ENCODE measurements at regions not wholly inside any gene's neighbourhood (a gene's known extent, or its start where the extent isn't known, plus 50 kb on each side); places are given as distances from the start of the nearest gene placed in this dataset.

- no peak overlapping the region for H3K27ac ChIP-seq
- TF ChIP-seq CTCF (IDR thresholded peaks at IDR 0.05 in 8 of 11, conservative IDR thresholded peaks at IDR 0.05 in 3 of 11) (no peak), POLR2A (IDR thresholded peaks at IDR 0.05) (no peak), POLR2AphosphoS5 (IDR thresholded peaks at IDR 0.05) (no peak)
These were observed 65.6 kb downstream of the UFM1 start for GRCh38 chr13:38415233-38415632.

GRCh38 chr13:38417241-38417640 is 67.6 kb downstream of the UFM1 start:
- WGBS, 5 donors, result 85 to 93% (median 90%) methylated on average over 1 of the region's 1 CpG

More at GRCh38 chr13:38415233-38415632, 65.6 kb downstream of the UFM1 start:
- H3K36me3 ChIP-seq, result no peaks in the 10 kb centered on the region
- H3K27me3 ChIP-seq (replicated peaks in 1 of 7), result no peaks in the 10 kb centered on the region
- H3K4me1 ChIP-seq, result peaks cover 0 to 8% (median 1%) of the 10 kb centered on the region in 6 donors
- no peaks in the 10 kb centered on the region for H3K9me3 ChIP-seq
- no peak for DNase-seq
- WGBS, 5 donors, result 7 to 12% (median 10%) methylated on average over 5 of the region's 5 CpGs
- intact Hi-C loops (cut with DNase I; ENCODE audit: low total_unique reads), result no loop called here
- H3K4me3 ChIP-seq, result no peak overlapping the region

GRCh38 chr13:38417727-38418126 is 68.1 kb downstream of the UFM1 start:
- no peaks in the 10 kb centered on the region for H3K27me3 ChIP-seq (replicated peaks in 1 of 7)
- DNase-seq, result no peak
- no peaks in the 10 kb centered on the region for H3K36me3 ChIP-seq
- intact Hi-C loops (cut with DNase I; ENCODE audit: low total_unique reads), result no loop called here
- peaks cover 0 to 8% (median 1%) of the 10 kb centered on the region in 6 donors for H3K4me1 ChIP-seq
- WGBS, 5 donors, result 71 to 76% (median 72%) methylated on average over 2 of the region's 2 CpGs
- H3K27ac ChIP-seq, result no peak overlapping the region
- TF ChIP-seq POLR2A (IDR thresholded peaks at IDR 0.05), result no peak
- peak in 1 of 11 experiments; percentile 31 for TF ChIP-seq CTCF (IDR thresholded peaks at IDR 0.05 in 8 of 11, conservative IDR thresholded peaks at IDR 0.05 in 3 of 11)
- H3K9me3 ChIP-seq, result no peaks in the 10 kb centered on the region
- no peak overlapping the region for H3K4me3 ChIP-seq

More at GRCh38 chr13:38417241-38417640, 67.6 kb downstream of the UFM1 start:
- Histone ChIP-seq H3K27ac (no peak overlapping the region), H3K36me3 (no peaks in the 10 kb centered on the region), H3K9me3 (no peaks in the 10 kb centered on the region), H3K27me3 (replicated peaks in 1 of 7) (no peaks in the 10 kb centered on the region), H3K4me3 (no peak overlapping the region), H3K4me1 (peaks cover 0 to 8% (median 1%) of the 10 kb centered on the region in 6 donors)
- intact Hi-C loops (cut with DNase I; ENCODE audit: low total_unique reads), result no loop called here
- TF ChIP-seq POLR2AphosphoS5 (IDR thresholded peaks at IDR 0.05) (no peak), CTCF (IDR thresholded peaks at IDR 0.05 in 8 of 11, conservative IDR thresholded peaks at IDR 0.05 in 3 of 11) (no peak)
- no peak for DNase-seq

- Histone ChIP-seq H3K4me1 (peaks cover 0 to 8% (median 1%) of the 10 kb centered on the region in 6 donors), H3K4me3 (no peak overlapping the region), H3K27me3 (replicated peaks in 1 of 7) (no peaks in the 10 kb centered on the region), H3K36me3 (no peaks in the 10 kb centered on the region), H3K27ac (no peak overlapping the region), H3K9me3 (no peaks in the 10 kb centered on the region)
- intact Hi-C loops (cut with DNase I; ENCODE audit: low total_unique reads), result no loop called here
- DNase-seq, result no peak
- TF ChIP-seq POLR2AphosphoS5 (IDR thresholded peaks at IDR 0.05) (no peak), CTCF (IDR thresholded peaks at IDR 0.05 in 8 of 11, conservative IDR thresholded peaks at IDR 0.05 in 3 of 11) (no peak), POLR2A (IDR thresholded peaks at IDR 0.05) (no peak)
These were observed 68.6 kb downstream of the UFM1 start for GRCh38 chr13:38418286-38418685.
